ENCODE measurements at regions not wholly inside any gene's neighbourhood (a gene's known extent, or its start where the extent isn't known, plus 50 kb on each side); places are given as distances from the start of the nearest gene placed in this dataset.

DNA sequence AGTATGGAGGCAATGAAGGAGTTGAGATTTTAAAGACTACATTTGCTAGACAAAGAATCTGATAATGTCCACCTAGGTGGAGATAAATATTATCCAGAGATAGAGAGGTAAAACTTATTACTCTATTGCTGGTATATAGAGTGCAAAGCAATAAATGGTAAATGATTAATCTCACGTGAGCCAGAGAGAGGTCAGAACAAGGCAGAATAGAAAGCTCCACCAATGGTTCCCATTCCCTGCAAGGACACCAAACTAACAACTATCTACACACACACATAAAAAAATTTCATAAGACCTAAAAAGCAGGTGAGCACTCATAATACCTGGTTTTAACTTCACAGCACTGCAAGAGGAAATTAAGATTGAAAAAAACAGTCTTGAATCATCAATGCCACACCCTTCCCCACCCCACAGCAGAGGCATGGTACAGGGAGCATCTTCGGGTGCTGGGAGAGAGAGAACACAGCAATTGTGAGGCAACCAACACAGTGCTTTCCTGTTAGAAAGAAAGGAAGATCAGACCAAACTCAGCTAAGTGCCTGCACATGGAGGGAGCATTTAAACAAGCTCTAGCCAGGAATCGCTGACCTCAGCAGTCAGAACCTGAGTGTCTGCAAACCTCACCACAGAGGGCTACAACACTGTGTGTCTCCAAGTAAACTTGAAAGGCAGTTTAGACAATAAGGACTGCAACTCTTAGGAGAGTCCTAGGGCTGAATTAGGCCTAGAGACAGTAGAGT is 1432.6 kb upstream of the TMEFF2 start:
- TF ChIP-seq, protein P1, sequence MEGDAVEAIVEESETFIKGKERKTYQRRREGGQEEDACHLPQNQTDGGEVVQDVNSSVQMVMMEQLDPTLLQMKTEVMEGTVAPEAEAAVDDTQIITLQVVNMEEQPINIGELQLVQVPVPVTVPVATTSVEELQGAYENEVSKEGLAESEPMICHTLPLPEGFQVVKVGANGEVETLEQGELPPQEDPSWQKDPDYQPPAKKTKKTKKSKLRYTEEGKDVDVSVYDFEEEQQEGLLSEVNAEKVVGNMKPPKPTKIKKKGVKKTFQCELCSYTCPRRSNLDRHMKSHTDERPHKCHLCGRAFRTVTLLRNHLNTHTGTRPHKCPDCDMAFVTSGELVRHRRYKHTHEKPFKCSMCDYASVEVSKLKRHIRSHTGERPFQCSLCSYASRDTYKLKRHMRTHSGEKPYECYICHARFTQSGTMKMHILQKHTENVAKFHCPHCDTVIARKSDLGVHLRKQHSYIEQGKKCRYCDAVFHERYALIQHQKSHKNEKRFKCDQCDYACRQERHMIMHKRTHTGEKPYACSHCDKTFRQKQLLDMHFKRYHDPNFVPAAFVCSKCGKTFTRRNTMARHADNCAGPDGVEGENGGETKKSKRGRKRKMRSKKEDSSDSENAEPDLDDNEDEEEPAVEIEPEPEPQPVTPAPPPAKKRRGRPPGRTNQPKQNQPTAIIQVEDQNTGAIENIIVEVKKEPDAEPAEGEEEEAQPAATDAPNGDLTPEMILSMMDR (IDR thresholded peaks at IDR 0.05) = no peak
- TF ChIP-seq POLR2A (IDR thresholded peaks at IDR 0.05) = no peak
